H9 (cell line): ENCODE measurements at regions not wholly inside any gene's neighbourhood (a gene's known extent, or its start where the extent isn't known, plus 50 kb on each side); places are given as distances from the start of the nearest gene placed in this dataset.

Experiments used
- DNase-seq: peaks from one replicate; pipeline ENCODE4 v3.0.0-alpha.2; 2017
- H2AFZ ChIP-seq: one replicate; pipeline ENCODE4 v1.6.1; 2013; ENCODE audit warnings: mild to moderate bottlenecking, low read length, control low read depth, moderate library complexity
- H2AK5ac ChIP-seq: 2 replicates; pipeline ENCODE4 v1.6.1; 2013; ENCODE audit warnings: low read length, control low read depth, mixed read lengths; ENCODE audit not compliant: insufficient read length
- H2BK120ac ChIP-seq: one replicate; pipeline ENCODE4 v1.6.1; 2013; ENCODE audit warnings: low read depth, mild to moderate bottlenecking, low read length, control low read depth, inconsistent platforms; ENCODE audit not compliant: poor library complexity, severe bottlenecking
- H2BK12ac ChIP-seq: 2 replicates; pipeline ENCODE4 v1.6.1; 2013; ENCODE audit warnings: low read length, control low read depth, mixed read lengths, low read depth; ENCODE audit not compliant: insufficient read length
- H2BK15ac ChIP-seq: 2 replicates; pipeline ENCODE4 v1.6.1; 2013; ENCODE audit warnings: low read depth, low read length, control low read depth
- H2BK20ac ChIP-seq: one replicate; pipeline ENCODE4 v1.6.1; 2013; ENCODE audit warnings: low read depth, mild to moderate bottlenecking, low read length, control low read depth, inconsistent platforms; ENCODE audit not compliant: poor library complexity, severe bottlenecking
- H2BK5ac ChIP-seq: 2 replicates; pipeline ENCODE4 v1.6.1; 2013; ENCODE audit warnings: low read length, control low read depth, mixed read lengths; ENCODE audit not compliant: insufficient read length
- H3K14ac ChIP-seq: 2 replicates; pipeline ENCODE4 v1.6.1; 2013; ENCODE audit warnings: low read length, control low read depth; ENCODE audit not compliant: insufficient read depth
- H3K18ac ChIP-seq: 2 replicates; pipeline ENCODE4 v1.6.1; 2013; ENCODE audit warnings: low read depth, mild to moderate bottlenecking, mixed read lengths, low read length, control low read depth; ENCODE audit not compliant: insufficient read length
- H3K23ac ChIP-seq: 2 replicates; pipeline ENCODE4 v1.6.1; 2013; ENCODE audit warnings: low read length, control low read depth, mixed read lengths, low read depth; ENCODE audit not compliant: insufficient read length
- H3K23me2 ChIP-seq: 2 replicates; pipeline ENCODE4 v1.6.1; 2013; ENCODE audit warnings: low read depth, mild to moderate bottlenecking, mixed read lengths, low read length, control low read depth; ENCODE audit not compliant: insufficient read length, poor library complexity, severe bottlenecking
- H3K27ac ChIP-seq: 2 replicates; pipeline ENCODE4 v1.5.1; 2013; ENCODE audit warnings: low read length, control low read depth, mixed read lengths, low read depth; ENCODE audit not compliant: insufficient read length
- H3K27me3 ChIP-seq: 2 replicates; pipeline ENCODE4 v1.6.1; 2013; ENCODE audit warnings: low read length, control low read depth, inconsistent platforms; ENCODE audit not compliant: insufficient read depth
- H3K4ac ChIP-seq: 2 replicates; pipeline ENCODE4 v1.6.1; 2013; ENCODE audit warnings: low read depth, mild to moderate bottlenecking, control low read depth, inconsistent platforms, low read length, moderate library complexity
- H3K4me1 ChIP-seq: 2 replicates; pipeline ENCODE4 v1.6.1; 2013; ENCODE audit warnings: low read length, control low read depth, inconsistent platforms; ENCODE audit not compliant: insufficient read depth
- H3K4me2 ChIP-seq: 2 replicates; pipeline ENCODE4 v1.6.1; 2013; ENCODE audit warnings: low read length, control low read depth, mixed read lengths; ENCODE audit not compliant: insufficient read length, insufficient read depth
- H3K56ac ChIP-seq: 2 replicates; pipeline ENCODE4 v1.6.1; 2013; ENCODE audit warnings: low read depth, mild to moderate bottlenecking, mixed read lengths, low read length, control low read depth; ENCODE audit not compliant: insufficient read length
- H3K79me1 ChIP-seq: 2 replicates; pipeline ENCODE4 v1.6.1; 2013; ENCODE audit warnings: low read depth, mild to moderate bottlenecking, moderate library complexity, low read length, control low read depth, inconsistent platforms; ENCODE audit not compliant: insufficient read depth, poor library complexity, severe bottlenecking
- H3K79me2 ChIP-seq: 2 replicates; pipeline ENCODE4 v1.6.1; 2013; ENCODE audit warnings: low read length, control low read depth, inconsistent platforms; ENCODE audit not compliant: insufficient read depth
- H3K9ac ChIP-seq: 2 replicates; pipeline ENCODE4 v1.6.1; 2013; ENCODE audit warnings: low read length, control low read depth, mixed read lengths; ENCODE audit not compliant: insufficient read length; ENCODE audit errors: extremely low read depth
- H3K9me3 ChIP-seq: one replicate; pipeline ENCODE4 v1.6.1; 2013; ENCODE audit warnings: low read depth, low read length, inconsistent platforms; ENCODE audit not compliant: control insufficient read depth
- H3T11ph ChIP-seq: one replicate; pipeline ENCODE4 v1.6.1; 2013; ENCODE audit warnings: mild to moderate bottlenecking, low read length, control low read depth, inconsistent platforms
- H4K20me1 ChIP-seq: one replicate; pipeline ENCODE4 v1.6.1; 2013; ENCODE audit not compliant: control insufficient read depth, insufficient read length, insufficient read depth
- H4K5ac ChIP-seq: 2 replicates; pipeline ENCODE4 v1.6.1; 2013; ENCODE audit warnings: low read depth, mild to moderate bottlenecking, mixed read lengths, low read length, control low read depth; ENCODE audit not compliant: insufficient read length
- H4K8ac ChIP-seq: replicated peaks from 2 replicates; pipeline ENCODE4 v1.6.1; 2013; ENCODE audit warnings: low read length, control low read depth, mixed read lengths, low read depth; ENCODE audit not compliant: insufficient read length
- H4K91ac ChIP-seq: 2 replicates; pipeline ENCODE4 v1.6.1; 2013; ENCODE audit warnings: low read depth, mild to moderate bottlenecking, moderate library complexity, mixed read lengths, low read length, control low read depth; ENCODE audit not compliant: insufficient read length
- H3K27ac Mint-ChIP-seq, 3 experiments: 2 replicates in 2 of 3; 3 replicates in 1 of 3; pipeline ENCODE4 v1.8.0; 2020 to 2021; ENCODE audit warnings: mixed read lengths in 3 of 3, mild to moderate bottlenecking in 1 of 3, moderate library complexity in 1 of 3
- H3K27me3 Mint-ChIP-seq: 2 replicates; pipeline ENCODE4 v1.8.0; 2021; ENCODE audit warnings: low read depth, mild to moderate bottlenecking, moderate library complexity, mixed read lengths
- H3K36me3 Mint-ChIP-seq, 3 experiments: 2 replicates in 2 of 3; 3 replicates in 1 of 3; pipeline ENCODE4 v1.8.0; 2020 to 2021; ENCODE audit warnings: low read depth in 3 of 3, mixed read lengths in 3 of 3; ENCODE audit not compliant: insufficient read depth in 1 of 3
- H3K4me1 Mint-ChIP-seq, 2 experiments: 2 replicates each; pipeline ENCODE4 v1.8.0; 2020; ENCODE audit warnings: mixed read lengths in 2 of 2
- H3K4me3 Mint-ChIP-seq, 2 experiments: 2 replicates in 1 of 2; 3 replicates in 1 of 2; pipeline ENCODE4 v1.8.0; 2020 to 2021; ENCODE audit warnings: mild to moderate bottlenecking in 2 of 2, mixed read lengths in 2 of 2, moderate library complexity in 1 of 2
- H3K9me3 Mint-ChIP-seq, 2 experiments: 2 replicates in 1 of 2; 3 replicates in 1 of 2; pipeline ENCODE4 v1.8.0; 2020; ENCODE audit warnings: mild to moderate bottlenecking in 2 of 2, mixed read lengths in 2 of 2, moderate library complexity in 1 of 2
- CTCF ChIP-seq: fragments of 200-600 bp; sonication (generic); conservative IDR thresholded peaks from 3 replicates; pipeline ENCODE4 v1.8.0; 2021; ENCODE audit warnings: antibody characterized with exemption, mild to moderate bottlenecking
- WGBS: extraction: QIAGEN DNeasy Blood & Tissue Kit; methylation state at CpG from one replicate; pipeline ENCODE4 v1.1.7; 2013; ENCODE audit warnings: missing lambda C conversion rate, low lambda C conversion rate, mixed read lengths; ENCODE audit not compliant: insufficient read length; ENCODE audit errors: extremely low coverage; 5-methylcytosine and 5-hydroxymethylcytosine counted together

- H3K4me1 ChIP-seq = peaks cover 5% of the 10 kb centered on the region; the same call in 1 of the 2 replicates
- no peaks in the 10 kb centered on the region for H3K79me2 ChIP-seq
- no peak overlapping the region for H3K4ac ChIP-seq
- no peak overlapping the region for H4K91ac ChIP-seq
- no peak overlapping the region for H2AK5ac ChIP-seq
- no peaks in the 10 kb centered on the region for H3K23me2 ChIP-seq
- H4K5ac ChIP-seq = no peak overlapping the region
- no peaks in the 10 kb centered on the region for H3K9me3 Mint-ChIP-seq
- no CpG with 5 or more reads among the region's 3 CpGs for WGBS
- no peak overlapping the region for H2BK12ac ChIP-seq
- H2BK5ac ChIP-seq = no peak overlapping the region
- H2BK120ac ChIP-seq = no peak overlapping the region
- no peaks in the 10 kb centered on the region for H3K27me3 ChIP-seq
- H3K4me3 Mint-ChIP-seq = no peak overlapping the region
- no peak for DNase-seq
- no peak overlapping the region for H3K14ac ChIP-seq
- H3K56ac ChIP-seq = no peak overlapping the region
- H3K4me2 ChIP-seq = no peak overlapping the region
- no peaks in the 10 kb centered on the region for H4K20me1 ChIP-seq
- no peaks in the 10 kb centered on the region for H3K79me1 ChIP-seq
- no peaks in the 10 kb centered on the region for H3K9me3 ChIP-seq
- no peak overlapping the region for H3K27ac Mint-ChIP-seq
- H3K27me3 Mint-ChIP-seq = no peaks in the 10 kb centered on the region
- H3K23ac ChIP-seq = no peak overlapping the region
- H2AFZ ChIP-seq = no peak overlapping the region
- no peak overlapping the region for H2BK20ac ChIP-seq
- no peak overlapping the region for H3K18ac ChIP-seq
- no peak overlapping the region for H2BK15ac ChIP-seq
- no peak overlapping the region for H3K27ac ChIP-seq
- no peak overlapping the region for H3K9ac ChIP-seq
- no peak overlapping the region for H3T11ph ChIP-seq
- TF ChIP-seq CTCF = no peak
- H3K36me3 Mint-ChIP-seq = no peaks in the 10 kb centered on the region
- H3K4me1 Mint-ChIP-seq = peaks cover 31 to 39% of the 10 kb centered on the region in 2 experiments
- H4K8ac ChIP-seq = no peak overlapping the region
These were observed 198.7 kb upstream of the SGK1 start for GRCh38 chr6:134516582-134516981.
